Fibroblast of lung (primary cell): ENCODE measurements at regions not wholly inside any gene's neighbourhood (a gene's known extent, or its start where the extent isn't known, plus 50 kb on each side); places are given as distances from the start of the nearest gene placed in this dataset.
"Not testable (repeated sequence)": the region's sequence is repeated elsewhere in the genome, so short reads cannot be mapped to it uniquely, and the experiment has no call there.

ENCODE experiments used
- CTCF ChIP-seq, 2 donors: IDR thresholded peaks in 1 of 2; conservative IDR thresholded peaks in 1 of 2; 1 replicate in 1 of 2; 2 replicates in 1 of 2; pipeline ENCODE4 v1.5.1; 2011 to 2012; ENCODE audit warnings: low read length in 2 of 2, control low read depth in 1 of 2, inconsistent platforms in 1 of 2, low read depth in 1 of 2, mild to moderate bottlenecking in 1 of 2
- EZH2 ChIP-seq: IDR thresholded peaks from 2 replicates; pipeline ENCODE4 v1.5.1; 2012; ENCODE audit warnings: low read length, control low read depth, mild to moderate bottlenecking; ENCODE audit errors: missing control alignments

GRCh38 chr15:20292422-20293005 is 249.1 kb downstream of the GOLGA6L6 start:
- TF ChIP-seq EZH2; CTCF (conservative IDR thresholded peaks at IDR 0.05 in 1 of 2, IDR thresholded peaks at IDR 0.05 in 1 of 2; ENCODE audit: low read depth in 1 of 2, low read length in 2 of 2): not testable (repeated sequence)
